IMR-90 (cell line): ENCODE measurements at regions not wholly inside any gene's neighbourhood (a gene's known extent, or its start where the extent isn't known, plus 50 kb on each side); places are given as distances from the start of the nearest gene placed in this dataset.

ENCODE experiments used
- RAD21 ChIP-seq: IDR thresholded peaks from 2 replicates; pipeline ENCODE4 v1.6.1; 2012; ENCODE audit warnings: low read length, improper control_type of control experiment
- TF ChIP-seq, protein P1 (sequence below): fragments of 150-350 bp; IDR thresholded peaks from 2 replicates; pipeline ENCODE4 v1.6.1; 2016; ENCODE audit warnings: low read depth, mild to moderate bottlenecking, low read length, moderate library complexity, borderline replicate concordance

DNA sequence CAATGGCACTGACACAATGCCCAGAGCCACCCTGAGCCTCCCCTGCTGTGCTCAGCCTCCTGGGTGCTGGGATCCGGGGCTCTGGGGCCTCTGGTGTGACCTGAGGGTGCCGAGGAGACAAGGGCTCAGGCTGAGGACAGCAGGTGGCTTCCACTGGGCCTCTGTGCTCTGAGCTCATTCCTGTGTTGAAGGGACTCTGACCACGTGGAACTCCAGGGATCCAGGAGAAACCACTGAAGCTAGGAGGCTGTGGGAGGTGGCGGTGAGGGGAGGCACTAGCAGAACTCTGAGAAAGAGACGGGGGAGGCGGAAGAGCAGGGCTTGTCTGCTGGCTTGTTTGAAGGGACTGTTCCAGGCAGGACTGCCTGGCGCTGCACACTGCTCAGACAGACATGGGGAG lies 318.7 kb upstream of the IRX1 start:
- no peak for TF ChIP-seq RAD21
- TF ChIP-seq, protein P1, sequence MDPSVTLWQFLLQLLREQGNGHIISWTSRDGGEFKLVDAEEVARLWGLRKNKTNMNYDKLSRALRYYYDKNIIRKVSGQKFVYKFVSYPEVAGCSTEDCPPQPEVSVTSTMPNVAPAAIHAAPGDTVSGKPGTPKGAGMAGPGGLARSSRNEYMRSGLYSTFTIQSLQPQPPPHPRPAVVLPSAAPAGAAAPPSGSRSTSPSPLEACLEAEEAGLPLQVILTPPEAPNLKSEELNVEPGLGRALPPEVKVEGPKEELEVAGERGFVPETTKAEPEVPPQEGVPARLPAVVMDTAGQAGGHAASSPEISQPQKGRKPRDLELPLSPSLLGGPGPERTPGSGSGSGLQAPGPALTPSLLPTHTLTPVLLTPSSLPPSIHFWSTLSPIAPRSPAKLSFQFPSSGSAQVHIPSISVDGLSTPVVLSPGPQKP = no peak
